HepG2 (cell line): ENCODE measurements at regions not wholly inside any gene's neighbourhood (a gene's known extent, or its start where the extent isn't known, plus 50 kb on each side); places are given as distances from the start of the nearest gene placed in this dataset.

Source experiments
- ATAC-seq: fragments of 200-7000 bp; cut with Tn5 transposase; 3 replicates; pipeline ENCODE4 v1.9.1; 2020; ENCODE audit warnings: mild to moderate bottlenecking, moderate library complexity
- BruUV-seq: library from RNA; stranded (reverse); fragments of 400-500 nt; replicated peaks from 2 replicates; lab custom pipeline; 2021; lab: Mats Ljungman, UMichigan
- CTCF ChIA-PET: fragments of 300-600 bp; formaldehyde crosslinking; extraction: SDS; loops from one replicate; lab custom pipeline; 2021; ENCODE audit warnings: low total read pairs, inconsistent platforms, low intra/inter-chr PET ratio; lab: Yijun Ruan, JAX
- POLR2A ChIA-PET: fragments of 350-600 bp; sonication (Branson Sonifier 250); formaldehyde crosslinking; loops from one replicate; lab custom pipeline; 2020; ENCODE audit warnings: antibody characterized with exemption, inconsistent platforms; lab: Yijun Ruan, JAX
- DNase-seq: peaks from one replicate; pipeline ENCODE4 v3.0.0-alpha.2; 2015; ENCODE audit warnings: low spot score
- FAIRE-seq: peaks from 3 replicates; lab custom pipeline; 2011; peaks lifted over from hg19 to GRCh38; lab: Jason Lieb, UNC
- H2AFZ ChIP-seq: one replicate; pipeline ENCODE4 v1.6.1; 2011; ENCODE audit warnings: low read length, inconsistent platforms
- H3K27ac ChIP-seq: fragments of 300-600 bp; 3 replicates; pipeline ENCODE4 v1.8.0; 2011; ENCODE audit warnings: mixed run types, mild to moderate bottlenecking, mixed read lengths, low read length, inconsistent platforms; ENCODE audit not compliant: insufficient read depth; ENCODE audit errors: extremely low read length
- H3K27me3 ChIP-seq, 2 experiments: fragments of 200-600 bp in 1 of 2; 2 replicates in 1 of 2; 3 replicates in 1 of 2; pipeline versions ENCODE4 v1.6.0 to v1.8.0; 2011; ENCODE audit warnings: low read length in 2 of 2, mild to moderate bottlenecking in 2 of 2, moderate library complexity in 2 of 2, inconsistent platforms in 1 of 2; ENCODE audit not compliant: insufficient read depth in 2 of 2, control insufficient read depth in 1 of 2
- H3K36me3 ChIP-seq, 2 experiments: fragments of 200-600 bp in 1 of 2; replicated peaks in 1 of 2; 2 replicates in 1 of 2; 3 replicates in 1 of 2; pipeline versions ENCODE4 v1.5.1 to v1.8.0; 2011; ENCODE audit warnings: low read length in 2 of 2, inconsistent platforms in 1 of 2; ENCODE audit not compliant: insufficient read depth in 2 of 2, control insufficient read depth in 1 of 2
- H3K4me1 ChIP-seq: 2 replicates; pipeline ENCODE4 v1.5.1; 2012; ENCODE audit warnings: low read length, inconsistent platforms; ENCODE audit not compliant: insufficient read depth
- H3K4me2 ChIP-seq: 2 replicates; pipeline ENCODE4 v1.6.0; 2011; ENCODE audit warnings: low read depth, low read length, inconsistent platforms
- H3K4me3 ChIP-seq, 3 experiments: fragments of 200-600 bp in 1 of 3; sonication (generic), shearing (Covaris generic) in 1 of 3; replicated peaks in 1 of 3; 2 replicates each; pipeline ENCODE4 v1.5.1; 2011 to 2016; ENCODE audit warnings: low read length in 3 of 3, inconsistent platforms in 2 of 3, low read depth in 2 of 3, mild to moderate bottlenecking in 2 of 3, control low read depth in 1 of 3, mixed read lengths in 1 of 3; ENCODE audit not compliant: insufficient read depth in 1 of 3
- H3K79me2 ChIP-seq: one replicate; pipeline ENCODE4 v1.6.1; 2011; ENCODE audit warnings: low read length, inconsistent platforms; ENCODE audit not compliant: insufficient read depth
- H3K9ac ChIP-seq: 2 replicates; pipeline ENCODE4 v1.6.0; 2011; ENCODE audit warnings: mild to moderate bottlenecking, low read depth, low read length, inconsistent platforms; ENCODE audit not compliant: insufficient read depth
- H3K9me3 ChIP-seq: 2 replicates; pipeline ENCODE4 v1.5.1; 2012; ENCODE audit warnings: mild to moderate bottlenecking, low read length
- H4K20me1 ChIP-seq: 2 replicates; pipeline ENCODE4 v1.6.0; 2011; ENCODE audit warnings: inconsistent platforms, mild to moderate bottlenecking, low read length, moderate library complexity; ENCODE audit not compliant: insufficient read depth
- ARHGAP35 ChIP-seq: sonication (generic); formaldehyde crosslinking; IDR thresholded peaks from 2 replicates; pipeline ENCODE4 v1.9.0; 2022; ENCODE audit warnings: mild to moderate bottlenecking, inconsistent platforms, moderate library complexity, missing genetic modification reagents, borderline replicate concordance
- ELF3 ChIP-seq: IDR thresholded peaks from 2 replicates; pipeline ENCODE4 v1.6.1; 2016; ENCODE audit warnings: missing genetic modification reagents, missing compliant biosample characterization
- GATA4 ChIP-seq: sonication (generic); IDR thresholded peaks from 2 replicates; pipeline ENCODE4 v1.6.1; 2016; ENCODE audit warnings: antibody characterized with exemption, low read depth, borderline replicate concordance
- PCBP2 ChIP-seq: fragments of 200-400 bp; formaldehyde crosslinking; optimal IDR thresholded peaks from 2 replicates; pipeline ENCODE3; 2018; ENCODE audit warnings: low read length, low read depth; ENCODE audit not compliant: poor library complexity, severe bottlenecking
- PLRG1 ChIP-seq: fragments of 450-650 bp; conservative IDR thresholded peaks from 2 replicates; pipeline ENCODE4 v1.6.1; 2016
- SKI ChIP-seq: fragments of 450-650 bp; IDR thresholded peaks from one replicate; pipeline ENCODE4 v1.6.1; 2018; ENCODE audit warnings: mild to moderate bottlenecking; ENCODE audit not compliant: partially characterized antibody
- WGBS: methylation state at CpG from one replicate; pipeline ENCODE4 v1.1.6; 2017; ENCODE audit warnings: low lambda C conversion rate; 5-methylcytosine and 5-hydroxymethylcytosine counted together
- in situ Hi-C: cut with HindIII; loops from 2 replicates; pipeline ENCODE4 v1.10.0; 2017; ENCODE audit warnings: low pct_unique_long_range_greater_than_20kb; ENCODE audit not compliant: extremely low pct_ligation_motif_present
- intact Hi-C: fragments of 100-400 bp; cut with micrococcal nuclease; formaldehyde crosslinking; loops from one replicate; pipeline ENCODE4 v1.10.0; 2022; ENCODE audit not compliant: unreplicated experiment
- TF ChIP-seq, protein P1 (sequence below): IDR thresholded peaks from 2 replicates; pipeline ENCODE4 v1.6.1; 2016; ENCODE audit warnings: low read depth, control low read depth

DNA sequence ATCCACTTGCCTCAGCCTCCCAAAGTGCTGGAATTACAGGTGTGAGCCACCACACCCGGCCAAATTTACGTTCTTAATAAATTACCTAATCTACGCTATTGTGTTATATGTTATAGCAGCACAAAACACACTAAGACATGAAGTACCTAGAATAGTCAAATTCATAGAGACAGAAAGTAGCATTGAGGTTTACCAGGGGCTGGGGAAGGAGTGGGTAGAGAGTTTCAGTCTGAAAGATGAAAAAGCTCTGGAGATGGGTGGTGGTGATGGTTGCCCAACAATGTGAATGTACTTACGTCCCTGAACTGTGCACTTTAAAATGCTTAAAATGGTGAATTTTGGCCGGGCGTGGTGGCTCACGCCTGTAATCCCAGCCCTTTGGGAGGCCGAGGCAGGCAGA, 65.7 kb upstream of the NUP50 start (continued):
- TF ChIP-seq GATA4 = no peak
- no peak for TF ChIP-seq SKI
- TF ChIP-seq PCBP2 = no peak
- TF ChIP-seq, protein P1, sequence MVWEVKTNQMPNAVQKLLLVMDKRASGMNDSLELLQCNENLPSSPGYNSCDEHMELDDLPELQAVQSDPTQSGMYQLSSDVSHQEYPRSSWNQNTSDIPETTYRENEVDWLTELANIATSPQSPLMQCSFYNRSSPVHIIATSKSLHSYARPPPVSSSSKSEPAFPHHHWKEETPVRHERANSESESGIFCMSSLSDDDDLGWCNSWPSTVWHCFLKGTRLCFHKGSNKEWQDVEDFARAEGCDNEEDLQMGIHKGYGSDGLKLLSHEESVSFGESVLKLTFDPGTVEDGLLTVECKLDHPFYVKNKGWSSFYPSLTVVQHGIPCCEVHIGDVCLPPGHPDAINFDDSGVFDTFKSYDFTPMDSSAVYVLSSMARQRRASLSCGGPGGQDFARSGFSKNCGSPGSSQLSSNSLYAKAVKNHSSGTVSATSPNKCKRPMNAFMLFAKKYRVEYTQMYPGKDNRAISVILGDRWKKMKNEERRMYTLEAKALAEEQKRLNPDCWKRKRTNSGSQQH (CRISPR knock-in tag) = no peak
- TF ChIP-seq ARHGAP35 = no peak
- no peak for TF ChIP-seq PLRG1
- TF ChIP-seq, all 625 proteins: peak for 0

DNA sequence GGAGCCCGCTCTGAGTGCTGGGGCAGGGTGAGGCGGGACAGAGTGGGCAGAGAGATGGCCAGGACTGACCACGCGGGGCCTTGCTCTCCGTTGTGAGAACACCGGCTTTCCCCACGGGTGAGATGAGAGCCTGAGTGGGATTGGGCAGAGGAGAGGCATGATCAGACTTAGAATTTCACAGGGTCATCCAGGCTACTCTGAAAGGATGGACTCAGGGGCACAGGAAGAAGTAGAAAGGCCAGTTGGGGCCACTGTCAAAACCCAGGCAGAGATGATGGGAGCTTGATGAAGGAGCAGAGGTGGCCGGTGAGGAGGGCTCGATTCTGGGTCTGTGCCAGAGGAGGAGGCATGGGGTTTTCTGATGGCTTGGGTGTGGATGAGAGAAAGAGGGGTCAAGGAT, 63.8 kb upstream of the NUP50 start:
- ChIA-PET POLR2A (no interaction called here), CTCF (no interaction called here)
- intact Hi-C loops = loop anchor here (5.0 to 10.0 kb wide), 2 partner anchors 95 to 162 kb away; no protein-coding TSS in a partner anchor
- ATAC-seq = no peak
- no peak for FAIRE-seq
- in situ Hi-C loops = loop anchor here (5.0 kb wide), 1 partner anchor 162 kb away; no protein-coding TSS in a partner anchor
- no peaks in the 10 kb centered on the region for H3K9me3 ChIP-seq
- no peak overlapping the region for H2AFZ ChIP-seq
- peaks cover 0 to 40% of the 10 kb centered on the region in 2 experiments for H3K27me3 ChIP-seq
- H3K4me1 ChIP-seq = peaks cover 2% of the 10 kb centered on the region; the same call in 1 of the 2 replicates
- no peak overlapping the region for H3K4me3 ChIP-seq
- WGBS = 22% methylated on average over 9 of the region's 9 CpGs
- TF ChIP-seq ELF3 (CRISPR knock-in tag) = no peak
- TF ChIP-seq, all 625 proteins: peak for 0
- no TSS peak for BruUV-seq
- H3K27ac ChIP-seq = no peak overlapping the region
- no peaks in the 10 kb centered on the region for H3K79me2 ChIP-seq
- H3K36me3 ChIP-seq = no peaks in the 10 kb centered on the region
- no peak overlapping the region for H3K4me2 ChIP-seq
- no peak overlapping the region for H3K9ac ChIP-seq
- H4K20me1 ChIP-seq = no peaks in the 10 kb centered on the region
- no peak for DNase-seq
